GM21528 (cell line): ENCODE measurements at regions not wholly inside any gene's neighbourhood (a gene's known extent, or its start where the extent isn't known, plus 50 kb on each side); places are given as distances from the start of the nearest gene placed in this dataset.

Experiments
- ATAC-seq: cut with Tn5 transposase; IDR thresholded peaks from one replicate; pipeline ENCODE4 v1.9.1; 2021; ENCODE audit warnings: mild to moderate bottlenecking, moderate library complexity; ENCODE audit not compliant: unreplicated experiment, low FRiP score

- ATAC-seq: no peak
These were observed 199.0 kb upstream of the MTNR1B start for GRCh38 chr11:92770419-92770818.

- ATAC-seq: no peak
These were observed 198.5 kb upstream of the MTNR1B start for GRCh38 chr11:92770981-92771380.

- no peak for ATAC-seq
These were observed 197.8 kb upstream of the MTNR1B start for GRCh38 chr11:92771701-92772100.

- no peak for ATAC-seq
These were observed 194.3 kb upstream of the MTNR1B start for GRCh38 chr11:92775003-92775676.

DNA sequence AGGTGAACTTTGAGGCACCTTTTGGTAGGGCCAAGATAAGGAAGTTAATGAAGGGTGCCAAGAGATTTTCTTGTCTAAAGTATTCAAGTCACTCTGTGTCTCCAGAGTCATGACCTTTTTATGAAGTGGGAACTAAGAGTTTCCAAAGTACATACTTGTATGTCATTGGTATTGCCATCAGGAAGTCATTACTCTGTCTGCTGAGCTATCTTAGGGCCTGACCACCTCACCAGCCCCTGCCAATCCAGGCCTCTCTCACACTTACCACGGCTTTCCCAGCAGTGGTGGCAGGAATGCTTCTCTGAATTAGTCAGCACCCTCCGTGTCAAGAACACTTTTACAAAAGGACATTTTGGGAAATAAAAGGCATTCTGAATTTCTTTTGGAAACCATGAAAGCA, 192.8 kb upstream of the MTNR1B start:
- no peak for ATAC-seq

- ATAC-seq: no peak
These were observed 189.7 kb upstream of the MTNR1B start for GRCh38 chr11:92779746-92780145.

- ATAC-seq: no peak
These were observed 188.3 kb upstream of the MTNR1B start for GRCh38 chr11:92781151-92781550.

GRCh38 chr11:92782806-92783205, 186.6 kb upstream of the MTNR1B start:
- no peak for ATAC-seq

DNA sequence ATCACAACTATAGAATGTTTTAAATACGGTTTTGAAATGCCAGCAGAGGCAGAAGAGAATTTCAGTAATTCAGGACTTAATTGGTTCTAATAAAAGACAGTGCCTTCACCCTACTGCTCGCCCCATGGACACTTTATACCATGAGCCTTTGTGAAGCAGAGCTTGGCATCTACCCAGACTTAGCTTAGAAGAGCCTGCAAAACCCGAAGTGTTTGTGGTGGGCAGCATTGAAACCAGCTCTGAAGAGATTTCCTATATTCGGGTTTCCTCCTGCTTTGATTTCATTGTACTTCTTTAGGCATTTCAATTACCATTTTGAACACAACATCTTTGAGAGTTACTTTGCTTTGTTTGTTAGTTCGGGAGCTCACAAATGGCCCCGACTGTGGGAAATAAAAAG, 185.1 kb upstream of the MTNR1B start:
- no peak for ATAC-seq

GRCh38 chr11:92787638-92788037, 181.8 kb upstream of the MTNR1B start:
- ATAC-seq: no peak

- ATAC-seq: no peak
These were observed 179.7 kb upstream of the MTNR1B start for GRCh38 chr11:92789761-92790160.

DNA sequence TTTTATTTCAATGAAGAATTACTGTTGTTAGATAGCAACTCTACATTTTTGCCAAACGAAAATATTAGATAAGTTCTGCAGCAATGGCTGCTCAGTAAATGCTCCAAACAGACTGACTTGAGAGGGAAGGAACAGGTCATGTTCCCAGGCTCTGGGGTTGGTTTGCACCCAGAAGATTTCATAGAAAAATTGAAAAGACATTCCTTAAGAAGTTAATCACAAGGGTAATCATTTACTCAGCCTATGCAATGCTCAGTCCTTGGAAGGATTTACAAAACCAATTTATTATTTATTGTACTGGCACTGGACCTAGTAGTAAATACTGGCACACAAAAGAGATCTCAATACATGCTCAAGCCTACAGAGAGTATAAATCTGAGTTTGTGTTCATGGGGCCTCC, 179.1 kb upstream of the MTNR1B start:
- no peak for ATAC-seq

- no peak for ATAC-seq
These were observed 178.4 kb upstream of the MTNR1B start for GRCh38 chr11:92790926-92791616.

GRCh38 chr11:92791886-92792285, 177.6 kb upstream of the MTNR1B start:
- no peak for ATAC-seq

DNA sequence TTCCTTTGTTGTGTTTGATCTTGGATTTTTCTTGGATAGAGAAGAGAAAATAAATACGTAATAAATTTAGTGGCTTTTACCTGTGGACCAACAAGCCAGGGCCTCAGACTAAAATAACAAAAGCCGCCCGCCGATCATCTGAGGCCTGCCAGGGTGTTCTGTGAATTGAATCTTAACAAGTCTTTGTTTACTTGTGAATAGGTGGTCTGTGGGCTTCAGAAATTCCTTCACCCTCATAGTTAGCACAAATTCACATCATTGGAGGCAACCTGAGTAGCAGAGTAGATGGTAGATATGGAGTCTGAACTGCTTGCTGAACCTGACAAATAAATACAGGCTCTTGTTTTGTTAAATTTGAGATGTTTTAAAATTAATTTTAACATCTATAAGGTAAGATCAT, 176.3 kb upstream of the MTNR1B start:
- ATAC-seq: no peak

- ATAC-seq: no peak
These were observed 174.7 kb upstream of the MTNR1B start for GRCh38 chr11:92794783-92795182.

- ATAC-seq: no peak
These were observed 172.7 kb upstream of the MTNR1B start for GRCh38 chr11:92796744-92797143.

GRCh38 chr11:92797874-92798273, 171.6 kb upstream of the MTNR1B start:
- ATAC-seq: no peak

DNA sequence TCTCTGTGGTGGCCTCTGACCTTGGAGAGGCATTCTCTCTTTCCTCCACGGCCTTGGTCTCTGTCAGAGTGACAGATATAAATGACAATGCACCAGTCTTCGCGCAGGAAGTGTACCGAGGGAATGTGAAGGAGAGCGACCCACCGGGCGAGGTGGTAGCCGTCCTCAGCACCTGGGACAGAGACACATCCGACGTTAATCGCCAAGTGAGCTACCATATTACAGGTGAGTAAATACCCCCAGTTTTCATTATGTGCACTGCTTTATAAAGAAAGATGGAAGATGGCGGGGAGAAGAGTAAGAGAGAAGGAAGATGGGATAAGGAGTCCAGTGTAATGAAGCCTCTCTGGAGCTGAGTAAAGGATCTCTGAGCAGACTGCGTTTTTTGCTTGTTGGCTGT, 167.8 kb upstream of the MTNR1B start:
- no peak for ATAC-seq

GRCh38 chr11:92802644-92803043, 166.8 kb upstream of the MTNR1B start:
- ATAC-seq: no peak

DNA sequence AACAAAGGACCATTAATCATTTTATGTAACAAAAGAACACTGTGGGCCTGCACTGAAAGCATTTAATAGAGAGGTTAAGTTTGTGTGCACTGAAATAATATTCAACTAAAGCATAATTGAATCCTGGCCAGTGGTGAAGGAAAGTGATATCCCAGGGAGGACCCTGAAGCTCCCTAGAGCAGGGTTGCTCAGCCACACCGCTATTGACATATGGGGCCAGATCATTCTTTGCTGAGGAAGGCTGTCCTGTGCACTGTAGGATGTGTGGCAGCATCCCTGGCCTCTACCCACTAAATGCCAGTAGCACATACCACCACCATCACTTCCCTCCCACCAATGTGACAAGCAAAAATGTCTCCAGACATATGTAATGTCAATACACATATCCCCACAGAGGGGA, 166.1 kb upstream of the MTNR1B start:
- ATAC-seq: no peak

DNA sequence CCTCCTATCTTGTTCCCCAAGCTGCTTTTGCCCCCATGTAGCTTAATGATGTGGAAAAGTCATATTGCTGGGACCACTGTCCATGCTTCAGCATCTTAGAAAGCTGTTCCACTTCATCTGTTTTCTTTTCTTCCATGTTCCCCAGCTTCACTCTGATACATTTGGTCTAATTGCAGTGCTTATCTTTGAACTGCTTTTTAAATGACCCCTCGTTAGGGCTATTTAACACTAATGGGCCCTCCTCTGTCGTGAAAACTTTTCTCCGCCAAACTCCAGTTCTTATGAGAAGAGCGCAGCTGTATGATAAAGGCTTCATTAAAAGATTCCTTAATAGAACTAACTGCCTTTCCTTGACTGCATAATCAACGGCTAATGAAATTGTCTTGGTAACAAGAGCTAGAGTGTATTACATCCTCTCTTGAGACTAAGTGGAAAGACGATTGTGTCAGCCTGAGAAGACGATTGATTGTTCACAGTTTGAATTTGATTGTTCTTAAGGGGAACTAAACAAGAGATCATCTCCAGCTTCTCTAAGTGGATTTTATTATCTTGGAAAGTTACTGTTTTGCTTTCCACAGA, 165.0 kb upstream of the MTNR1B start:
- ATAC-seq: no peak
